NB4 (cell line): ENCODE measurements at regions not wholly inside any gene's neighbourhood (a gene's known extent, or its start where the extent isn't known, plus 50 kb on each side); places are given as distances from the start of the nearest gene placed in this dataset.

Source experiments
- CTCF ChIP-seq: IDR thresholded peaks from one replicate; pipeline ENCODE4 v1.5.1; 2012; ENCODE audit warnings: low read depth, low read length
- MYC ChIP-seq: IDR thresholded peaks from 2 replicates; pipeline ENCODE4 v1.6.1; 2011; ENCODE audit warnings: low read depth, low read length
- POLR2A ChIP-seq: IDR thresholded peaks from 2 replicates; pipeline ENCODE4 v1.6.1; 2011; ENCODE audit warnings: mild to moderate bottlenecking; ENCODE audit not compliant: insufficient read length; ENCODE audit errors: extremely low read depth

GRCh38 chr2:215191477-215191876 is 53.1 kb upstream of the ABCA12 start:
- TF ChIP-seq CTCF (no peak), POLR2A (no peak), MYC (no peak)
